GM20000 (cell line): ENCODE measurements at regions not wholly inside any gene's neighbourhood (a gene's known extent, or its start where the extent isn't known, plus 50 kb on each side); places are given as distances from the start of the nearest gene placed in this dataset.

ENCODE experiments used
- DNase-seq: peaks from one replicate; pipeline ENCODE4 v3.0.0; 2012; ENCODE audit warnings: low spot score
- TF ChIP-seq, protein P1 (sequence below): IDR thresholded peaks from 2 replicates; pipeline ENCODE4 v1.5.1; 2012; ENCODE audit warnings: mild to moderate bottlenecking, control low read depth; ENCODE audit errors: extremely low read depth, missing control alignments

DNA sequence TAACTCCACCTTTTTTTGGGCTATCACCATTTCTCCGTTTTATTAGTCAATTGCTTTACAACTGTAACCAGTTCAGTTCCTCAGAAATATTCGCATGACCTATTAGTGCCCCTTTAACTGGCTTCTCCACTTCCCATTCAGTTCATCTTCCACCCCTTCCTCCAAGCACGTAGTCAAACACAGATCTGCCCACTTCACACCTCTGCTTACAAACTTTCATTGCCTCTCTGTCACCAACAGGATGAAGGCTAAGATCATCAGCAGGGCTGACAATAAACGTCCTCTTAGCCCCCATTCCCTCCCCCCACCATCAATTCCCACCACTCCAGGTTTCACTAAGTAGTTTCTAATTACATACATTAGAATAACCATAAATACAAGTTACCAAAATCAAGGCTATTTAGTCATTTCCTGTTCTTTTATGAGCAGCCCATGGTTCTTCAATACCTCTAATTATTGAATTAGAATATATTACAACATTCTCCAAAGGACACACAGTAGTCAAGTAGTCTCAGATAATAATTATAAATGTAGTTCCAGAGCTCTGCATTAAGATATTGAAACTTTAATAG is 95.7 kb downstream of the SPRY2 start:
- TF ChIP-seq, protein P1, sequence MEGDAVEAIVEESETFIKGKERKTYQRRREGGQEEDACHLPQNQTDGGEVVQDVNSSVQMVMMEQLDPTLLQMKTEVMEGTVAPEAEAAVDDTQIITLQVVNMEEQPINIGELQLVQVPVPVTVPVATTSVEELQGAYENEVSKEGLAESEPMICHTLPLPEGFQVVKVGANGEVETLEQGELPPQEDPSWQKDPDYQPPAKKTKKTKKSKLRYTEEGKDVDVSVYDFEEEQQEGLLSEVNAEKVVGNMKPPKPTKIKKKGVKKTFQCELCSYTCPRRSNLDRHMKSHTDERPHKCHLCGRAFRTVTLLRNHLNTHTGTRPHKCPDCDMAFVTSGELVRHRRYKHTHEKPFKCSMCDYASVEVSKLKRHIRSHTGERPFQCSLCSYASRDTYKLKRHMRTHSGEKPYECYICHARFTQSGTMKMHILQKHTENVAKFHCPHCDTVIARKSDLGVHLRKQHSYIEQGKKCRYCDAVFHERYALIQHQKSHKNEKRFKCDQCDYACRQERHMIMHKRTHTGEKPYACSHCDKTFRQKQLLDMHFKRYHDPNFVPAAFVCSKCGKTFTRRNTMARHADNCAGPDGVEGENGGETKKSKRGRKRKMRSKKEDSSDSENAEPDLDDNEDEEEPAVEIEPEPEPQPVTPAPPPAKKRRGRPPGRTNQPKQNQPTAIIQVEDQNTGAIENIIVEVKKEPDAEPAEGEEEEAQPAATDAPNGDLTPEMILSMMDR, result no peak
- no peak for DNase-seq

DNA sequence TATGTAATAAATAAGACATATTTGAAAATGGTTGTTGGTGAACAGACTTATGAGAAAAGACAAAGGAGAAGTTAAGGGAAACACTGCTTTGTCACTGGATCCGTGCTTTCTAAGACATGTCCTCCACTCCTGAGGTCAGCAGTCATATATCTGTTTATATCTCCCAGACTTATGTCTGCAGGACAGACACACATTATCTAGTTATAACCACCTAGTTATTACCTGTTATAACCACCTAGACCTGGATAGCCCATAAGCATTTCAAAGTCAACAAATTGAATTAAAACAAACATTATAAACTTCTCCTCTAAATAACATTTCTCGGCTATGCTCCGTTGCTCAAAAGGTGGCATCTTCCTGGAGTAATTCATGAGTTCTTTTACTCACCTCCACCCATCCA is 96.4 kb downstream of the SPRY2 start:
- DNase-seq, result no peak
- TF ChIP-seq, protein P1, result no peak

DNA sequence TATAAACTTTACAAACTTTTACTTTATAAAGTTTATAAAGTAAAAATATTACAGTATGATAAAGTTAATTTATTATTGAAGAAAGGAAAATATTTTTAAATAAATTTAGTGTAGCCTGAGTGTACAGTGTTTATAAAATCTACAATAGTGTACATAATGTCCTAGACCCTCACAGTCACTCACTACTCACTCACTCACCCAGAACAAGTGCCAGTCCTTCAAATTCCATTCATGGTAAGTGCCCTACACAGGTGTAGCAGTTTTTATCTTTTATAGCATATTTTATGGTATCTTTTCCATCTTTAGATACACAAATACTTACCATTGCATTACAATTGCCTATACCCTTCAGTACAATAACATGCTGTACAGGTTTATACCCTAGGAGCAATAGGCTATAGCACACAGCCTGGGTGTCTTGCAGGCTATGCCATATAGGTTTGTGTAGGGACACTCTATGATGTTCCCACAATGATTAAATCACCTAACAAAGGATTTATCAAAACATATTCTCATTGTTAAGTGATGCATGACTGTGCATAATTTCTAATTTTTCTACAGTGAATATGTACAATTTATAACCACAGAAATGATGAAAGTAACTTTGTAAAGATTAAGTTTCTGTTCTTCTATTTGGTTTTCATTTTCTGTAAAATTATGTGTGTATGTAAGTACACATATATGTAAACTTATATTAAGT is 98.0 kb downstream of the SPRY2 start:
- TF ChIP-seq, protein P1, result no peak
- no peak for DNase-seq

DNA sequence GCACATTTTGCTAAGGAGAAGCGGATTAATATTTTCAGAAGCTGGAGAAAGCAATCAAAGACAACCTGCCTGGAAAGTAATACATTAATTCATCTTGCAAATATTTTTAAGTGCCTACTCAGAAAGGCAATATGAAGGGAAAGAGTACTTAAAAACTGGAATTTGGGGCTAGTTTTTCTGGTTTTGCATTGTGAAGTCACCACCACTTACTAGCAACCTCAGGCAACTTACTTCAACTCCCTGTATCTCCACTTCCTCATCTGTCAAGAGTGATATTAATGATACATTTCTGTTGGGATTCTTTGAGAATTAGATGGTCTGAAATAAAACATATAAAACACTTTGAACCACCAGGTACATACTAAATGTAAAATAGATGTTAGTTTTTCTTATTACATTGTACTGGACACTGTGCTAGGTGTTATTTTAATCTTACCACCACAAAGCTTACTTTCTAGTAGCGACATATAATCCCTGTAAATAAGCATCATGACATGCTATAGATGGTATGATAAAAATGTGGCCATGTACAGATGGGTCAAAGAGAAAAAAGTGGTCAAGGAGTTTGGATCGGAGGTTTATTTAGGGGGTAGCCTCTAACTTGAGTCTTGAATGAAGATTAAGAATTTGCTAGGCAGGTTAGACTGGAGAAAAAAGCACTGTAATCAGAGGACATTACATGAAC is 101.2 kb downstream of the SPRY2 start:
- DNase-seq, result no peak
- TF ChIP-seq, protein P1, result no peak

DNA sequence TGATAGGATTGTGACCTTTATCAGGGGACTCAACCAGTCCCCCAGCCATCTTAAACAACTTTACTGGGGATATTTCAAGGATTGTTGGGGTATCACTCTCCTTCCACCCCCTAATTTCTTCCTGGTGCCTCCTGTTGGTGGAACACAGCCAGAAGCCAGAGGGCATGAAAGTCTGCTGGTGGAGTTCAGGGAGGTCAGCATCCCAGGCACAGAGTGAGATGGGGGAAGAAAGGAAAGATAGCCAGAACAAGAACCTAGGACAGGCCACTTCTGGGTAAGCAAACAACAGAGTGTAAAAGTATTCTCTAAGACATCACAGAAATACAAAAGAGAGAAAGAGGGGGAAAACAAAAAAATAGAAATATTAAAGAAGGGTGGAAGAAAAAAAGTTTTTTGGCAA is 101.8 kb downstream of the SPRY2 start:
- TF ChIP-seq, protein P1, result no peak
- DNase-seq, result no peak

DNA sequence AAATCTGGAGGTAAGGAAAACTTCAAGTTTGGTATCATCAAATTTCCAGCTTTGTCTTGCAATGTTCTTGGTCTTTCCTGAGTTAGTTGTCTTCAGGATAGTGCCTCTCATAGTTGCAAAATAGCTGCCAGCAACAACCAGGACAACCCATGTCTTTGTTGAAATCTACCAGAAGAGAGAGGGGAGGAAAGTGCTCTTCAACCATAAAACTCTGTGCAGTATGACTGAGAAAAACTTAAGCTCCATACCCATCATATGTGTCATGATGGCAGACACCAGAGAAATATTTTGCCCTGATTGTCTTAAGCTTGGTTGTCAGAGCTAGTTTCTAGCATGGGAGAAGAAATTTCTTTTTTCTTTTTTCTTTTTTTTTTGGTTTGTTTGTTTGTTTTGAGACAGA is 103.3 kb downstream of the SPRY2 start:
- TF ChIP-seq, protein P1, result no peak
- DNase-seq, result no peak

DNA sequence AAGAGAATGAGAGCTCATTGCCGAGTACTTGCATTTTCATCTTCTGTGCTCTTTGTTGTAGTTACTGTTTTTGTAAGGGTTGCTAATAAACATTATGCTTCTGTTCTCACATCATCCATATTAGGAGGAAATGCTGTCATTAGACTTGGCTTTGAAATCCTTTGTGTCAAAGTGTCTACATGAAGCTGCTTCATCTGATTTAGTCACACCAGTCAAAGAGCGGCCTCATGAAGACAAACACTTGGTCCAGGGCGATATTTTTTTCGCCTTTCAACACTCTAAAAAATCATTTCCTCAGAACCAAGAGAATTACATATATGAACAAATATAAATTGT is 105.0 kb downstream of the SPRY2 start:
- TF ChIP-seq, protein P1, result no peak

More for the DNA sequence above, 105.0 kb downstream of the SPRY2 start:
- no peak for DNase-seq
